Right lobe of liver (tissue), 4 donors: ENCODE measurements at regions not wholly inside any gene's neighbourhood (a gene's known extent, or its start where the extent isn't known, plus 50 kb on each side); places are given as distances from the start of the nearest gene placed in this dataset.

Source experiments
- POLR2A ChIP-seq: fragments of 450-650 bp; IDR thresholded peaks from one replicate; pipeline ENCODE4 v1.6.1; 2017; ENCODE audit warnings: antibody characterized with exemption, mild to moderate bottlenecking
- TF ChIP-seq, protein P1 (sequence below), 4 donors: fragments of 200-600 bp in 3 of 4; fragments of 450-650 bp in 1 of 4; IDR thresholded peaks; one replicate each; pipeline versions ENCODE4 v1.5.1 to v1.8.0; 2016 to 2022; ENCODE audit warnings: antibody characterized with exemption in 4 of 4, mild to moderate bottlenecking in 2 of 4
- donor health status: DM: no; HTN: no; CAD: no.
- donor health status: DM: no; HTN: no; CAD: no.
- donor health status: DM: no; HTN: yes; CAD: no.

DNA sequence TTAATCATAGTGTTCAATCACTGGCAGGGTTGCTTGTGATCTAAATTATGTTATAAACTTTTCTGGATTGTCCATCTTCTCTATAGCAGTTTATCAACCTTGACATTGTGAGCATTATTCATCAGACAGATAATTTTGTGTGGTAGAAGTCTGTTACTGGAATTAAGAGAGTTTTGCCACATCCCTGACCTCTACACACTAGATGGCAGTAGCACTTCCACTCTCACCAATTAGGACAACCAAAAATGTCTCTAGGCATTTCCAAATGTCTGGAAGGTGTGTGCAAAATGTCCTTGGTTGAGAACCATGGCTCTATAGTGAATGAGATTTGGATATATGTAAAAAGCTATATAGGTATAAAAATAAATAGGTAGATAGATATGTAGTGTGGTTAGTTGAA is 324.1 kb upstream of the FAM47C start:
- TF ChIP-seq POLR2A: no peak
- TF ChIP-seq, protein P1, sequence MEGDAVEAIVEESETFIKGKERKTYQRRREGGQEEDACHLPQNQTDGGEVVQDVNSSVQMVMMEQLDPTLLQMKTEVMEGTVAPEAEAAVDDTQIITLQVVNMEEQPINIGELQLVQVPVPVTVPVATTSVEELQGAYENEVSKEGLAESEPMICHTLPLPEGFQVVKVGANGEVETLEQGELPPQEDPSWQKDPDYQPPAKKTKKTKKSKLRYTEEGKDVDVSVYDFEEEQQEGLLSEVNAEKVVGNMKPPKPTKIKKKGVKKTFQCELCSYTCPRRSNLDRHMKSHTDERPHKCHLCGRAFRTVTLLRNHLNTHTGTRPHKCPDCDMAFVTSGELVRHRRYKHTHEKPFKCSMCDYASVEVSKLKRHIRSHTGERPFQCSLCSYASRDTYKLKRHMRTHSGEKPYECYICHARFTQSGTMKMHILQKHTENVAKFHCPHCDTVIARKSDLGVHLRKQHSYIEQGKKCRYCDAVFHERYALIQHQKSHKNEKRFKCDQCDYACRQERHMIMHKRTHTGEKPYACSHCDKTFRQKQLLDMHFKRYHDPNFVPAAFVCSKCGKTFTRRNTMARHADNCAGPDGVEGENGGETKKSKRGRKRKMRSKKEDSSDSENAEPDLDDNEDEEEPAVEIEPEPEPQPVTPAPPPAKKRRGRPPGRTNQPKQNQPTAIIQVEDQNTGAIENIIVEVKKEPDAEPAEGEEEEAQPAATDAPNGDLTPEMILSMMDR (IDR thresholded peaks at IDR 0.05): peak in 3 of 4 donors; percentile 20 to 45 (median 34)
